A549 (cell line): ENCODE measurements at regions not wholly inside any gene's neighbourhood (a gene's known extent, or its start where the extent isn't known, plus 50 kb on each side); places are given as distances from the start of the nearest gene placed in this dataset.

ENCODE experiments used
- ATAC-seq, 2 experiments: fragments of 200-7000 bp in 1 of 2; fragments of >200 bp in 1 of 2; cut with Nextera tagmentation in 1 of 2; cut with Tn5 transposase in 1 of 2; 3 replicates each; pipeline versions ENCODE4 v1.8.0 to v1.9.1; 2018 to 2020; ENCODE audit warnings: mild to moderate bottlenecking in 1 of 2, moderate library complexity in 1 of 2
- CTCF ChIA-PET: fragments of 300-600 bp; sonication (Branson Sonifier 250); formaldehyde crosslinking; extraction: SDS; loops from one replicate; lab custom pipeline; 2021; ENCODE audit warnings: antibody characterized with exemption, inconsistent platforms; lab: Yijun Ruan, JAX
- POLR2A ChIA-PET: fragments of 350-600 bp; formaldehyde crosslinking; extraction: SDS; loops from one replicate; lab custom pipeline; 2021; ENCODE audit warnings: antibody characterized with exemption, inconsistent platforms; lab: Yijun Ruan, JAX
- DNase-seq, 2 experiments: peaks; one replicate each; pipeline versions ENCODE4 v3.0.0 to v3.0.0-alpha.2; 2011 to 2016; ENCODE audit warnings: low read depth in 1 of 2, low spot score in 1 of 2
- FAIRE-seq: peaks from 2 replicates; lab custom pipeline; 2011; peaks lifted over from hg19 to GRCh38; lab: Jason Lieb, UNC
- H3K27ac ChIP-seq, 2 experiments: fragments of >200 bp; sonication (Bioruptor Twin); formaldehyde crosslinking; 3 replicates each; pipeline ENCODE4 v1.5.1; 2016 to 2017
- H3K4me1 ChIP-seq: fragments of >200 bp; sonication (Bioruptor Twin); formaldehyde crosslinking; 3 replicates; pipeline ENCODE4 v1.6.1; 2016
- H3K4me2 ChIP-seq: fragments of >200 bp; sonication (Bioruptor Twin); formaldehyde crosslinking; 3 replicates; pipeline ENCODE4 v1.6.1; 2016
- H3K4me3 ChIP-seq: fragments of >200 bp; sonication (Bioruptor Twin); formaldehyde crosslinking; 3 replicates; pipeline ENCODE4 v1.5.1; 2016
- H3K9me3 ChIP-seq: fragments of >200 bp; sonication (Bioruptor Twin); formaldehyde crosslinking; 3 replicates; pipeline ENCODE4 v1.6.1; 2016
- CBX2 ChIP-seq: fragments of 200-600 bp; sonication (generic); IDR thresholded peaks from 2 replicates; pipeline ENCODE4 v1.6.1; 2016; ENCODE audit warnings: low read depth, mild to moderate bottlenecking, borderline replicate concordance
- CBX8 ChIP-seq: fragments of 200-600 bp; sonication (generic); IDR thresholded peaks from 2 replicates; pipeline ENCODE4 v1.6.1; 2016
- CHD2 ChIP-seq: fragments of 150-350 bp; IDR thresholded peaks from 2 replicates; pipeline ENCODE4 v1.6.1; 2014; ENCODE audit warnings: low read length; ENCODE audit not compliant: partially characterized antibody
- CHD4 ChIP-seq: fragments of 200-600 bp; sonication (generic); IDR thresholded peaks from 2 replicates; pipeline ENCODE4 v1.6.1; 2016; ENCODE audit warnings: antibody characterized with exemption, mild to moderate bottlenecking, borderline replicate concordance
- EHMT2 ChIP-seq: fragments of 200-600 bp; sonication (generic); IDR thresholded peaks from 2 replicates; pipeline ENCODE4 v1.6.1; 2016; ENCODE audit warnings: antibody characterized with exemption, low read depth, mild to moderate bottlenecking, moderate library complexity
- HDAC2 ChIP-seq: fragments of 200-600 bp; sonication (generic); IDR thresholded peaks from 2 replicates; pipeline ENCODE4 v1.6.1; 2016
- HEYL ChIP-seq: fragments of 250-450 bp; sonication (Bioruptor Pico); IDR thresholded peaks from 2 replicates; pipeline ENCODE4 v1.8.0; 2021; ENCODE audit warnings: mild to moderate bottlenecking, moderate library complexity
- HOXB13 ChIP-seq: fragments of 250-450 bp; sonication (Bioruptor Pico); IDR thresholded peaks from 2 replicates; pipeline ENCODE4 v1.5.0; 2020; ENCODE audit warnings: low read depth, mild to moderate bottlenecking, moderate library complexity
- JUN ChIP-seq, 2 experiments: fragments of >200 bp; sonication (Bioruptor Twin); formaldehyde crosslinking; IDR thresholded peaks; 2 replicates in 1 of 2; 3 replicates in 1 of 2; pipeline ENCODE4 v1.6.1; 2016 to 2017
- KDM1A ChIP-seq: fragments of 200-600 bp; sonication (generic); IDR thresholded peaks from 2 replicates; pipeline ENCODE4 v1.6.1; 2016; ENCODE audit warnings: low read depth, mild to moderate bottlenecking
- MAFK ChIP-seq: fragments of 450-650 bp; IDR thresholded peaks from 2 replicates; pipeline ENCODE4 v1.6.1; 2014; ENCODE audit not compliant: partially characterized antibody
- RAD21 ChIP-seq, 2 experiments: fragments of >200 bp in 1 of 2; sonication (Bioruptor Twin) in 1 of 2; formaldehyde crosslinking in 1 of 2; IDR thresholded peaks in 1 of 2; conservative IDR thresholded peaks in 1 of 2; 2 replicates in 1 of 2; 3 replicates in 1 of 2; pipeline ENCODE4 v1.6.1; 2012 to 2018; ENCODE audit warnings: inconsistent platforms in 1 of 2
- RCOR1 ChIP-seq: fragments of 150-350 bp; IDR thresholded peaks from 2 replicates; pipeline ENCODE4 v1.6.1; 2014; ENCODE audit warnings: antibody characterized with exemption, low read length, low read depth
- RFX5 ChIP-seq: fragments of 450-650 bp; IDR thresholded peaks from 2 replicates; pipeline ENCODE4 v1.7.1; 2014; ENCODE audit warnings: antibody characterized with exemption, mild to moderate bottlenecking, moderate library complexity
- TP53 ChIP-seq: fragments of 250-450 bp; sonication (Bioruptor Pico); IDR thresholded peaks from 2 replicates; pipeline ENCODE4 v1.5.0; 2021; ENCODE audit warnings: mild to moderate bottlenecking, moderate library complexity
- ZSCAN20 ChIP-seq: fragments of 250-450 bp; sonication (Bioruptor Pico); IDR thresholded peaks from 2 replicates; pipeline ENCODE4 v1.8.0; 2022; ENCODE audit warnings: mild to moderate bottlenecking, moderate library complexity
- WGBS: methylation state at CpG from one replicate; pipeline ENCODE4 v1.1.6; 2017; ENCODE audit errors: missing lambda C conversion rate; 5-methylcytosine and 5-hydroxymethylcytosine counted together
- TF ChIP-seq, protein P1 (sequence below): fragments of >200 bp; sonication (Bioruptor Twin); formaldehyde crosslinking; IDR thresholded peaks from 2 replicates; pipeline ENCODE4 v1.6.1; 2016
- TF ChIP-seq, protein P2 (sequence below): fragments of 250-450 bp; sonication (Bioruptor Pico); IDR thresholded peaks from 2 replicates; pipeline ENCODE4 v1.5.0; 2020; ENCODE audit warnings: low read depth, mild to moderate bottlenecking, moderate library complexity

DNA sequence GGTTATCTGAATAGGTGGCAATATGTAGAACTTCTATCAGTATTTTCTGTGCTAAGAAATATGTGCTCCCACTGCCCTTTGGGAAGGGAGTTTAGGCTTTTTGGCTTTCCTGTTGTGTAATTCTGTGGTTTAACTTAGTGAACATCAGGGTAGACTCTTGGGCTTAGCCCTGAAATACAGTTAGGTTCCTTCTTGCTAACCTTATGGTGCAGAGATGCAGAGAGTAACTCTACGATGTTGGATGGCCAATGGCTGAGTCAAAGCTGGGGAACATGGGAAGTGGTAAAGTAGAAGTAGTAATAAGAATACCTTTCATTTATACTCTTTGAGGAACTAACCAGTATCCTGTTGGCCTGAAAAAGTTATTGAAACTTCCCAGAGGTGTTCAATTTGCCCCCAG, 80.8 kb upstream of the IL12A start:
- Histone ChIP-seq H3K4me2 (no peak overlapping the region), H3K4me1 (no peaks in the 10 kb centered on the region), H3K4me3 (no peak overlapping the region), H3K9me3 (no peaks in the 10 kb centered on the region), H3K27ac (no peak overlapping the region)
- DNase-seq: no peak
- TF ChIP-seq CHD4: no peak
- no peak for FAIRE-seq
- no peak for ATAC-seq
- ChIA-PET POLR2A (no interaction called here), CTCF (interaction anchor here (1.6 to 3.7 kb wide), 3 partner anchors 16 to 98 kb away, joined by 4 to 19 read pairs (median 5); no protein-coding TSS in a partner anchor)
- WGBS: 88% methylated on average over 1 of the region's 1 CpG

DNA sequence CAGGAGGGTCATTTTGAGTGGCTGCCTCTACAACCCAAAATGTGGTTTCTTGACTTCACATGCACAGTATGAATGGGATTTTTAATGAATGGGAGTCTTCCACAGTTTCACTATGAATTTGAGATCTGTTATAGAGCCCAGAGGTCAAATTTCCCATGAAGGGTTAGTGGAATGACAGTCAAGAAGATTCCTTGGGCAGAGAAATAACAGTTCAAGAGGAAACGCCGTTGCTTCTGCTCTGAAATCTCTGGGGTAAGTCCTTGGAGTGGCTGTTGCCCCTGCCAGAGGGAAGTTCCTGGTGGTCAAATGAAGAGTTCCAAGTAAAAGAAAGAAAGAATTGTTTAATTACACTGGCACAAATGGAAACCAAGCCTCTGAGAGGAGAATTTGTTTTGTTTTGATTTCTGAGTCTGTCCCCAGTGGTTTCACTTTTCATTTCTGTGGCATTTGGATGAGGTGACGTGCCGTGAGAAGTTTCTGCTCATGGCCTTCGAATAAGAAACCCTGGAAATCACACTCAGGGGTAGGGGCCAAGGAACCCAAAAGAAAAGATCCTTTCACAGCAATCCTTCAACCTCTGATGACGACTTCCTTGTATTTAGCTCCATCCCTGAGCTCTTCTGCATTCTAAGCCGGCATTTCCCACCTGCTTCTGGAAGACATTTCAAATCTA, 77.5 kb upstream of the IL12A start:
- ChIA-PET POLR2A (no interaction called here), CTCF (no interaction called here)

DNA sequence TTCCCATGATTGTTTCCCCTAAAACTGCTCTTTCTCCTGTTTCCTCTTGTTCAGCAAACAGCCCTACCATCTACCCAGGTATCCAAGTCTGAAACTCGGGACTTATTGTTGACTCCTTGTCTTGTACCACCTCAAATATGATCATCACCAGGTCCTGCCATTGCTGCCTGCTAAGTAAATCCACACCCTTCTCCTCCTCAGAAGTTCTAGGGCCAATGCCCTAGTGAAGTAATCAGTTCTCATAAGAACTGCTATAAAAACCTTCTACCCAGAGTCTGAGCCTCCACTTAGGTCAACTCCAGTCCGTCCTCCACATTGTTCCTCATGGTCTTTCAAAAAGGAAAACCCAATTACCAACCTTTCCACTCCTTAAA, 77.0 kb upstream of the IL12A start:
- TF ChIP-seq EHMT2: no peak
- POLR2A ChIA-PET: no interaction called here

More for the DNA sequence above, 77.5 kb upstream of the IL12A start:
- no peak for DNase-seq
- Histone ChIP-seq H3K27ac (no peak overlapping the region), H3K4me3 (no peak overlapping the region), H3K4me2 (no peak overlapping the region), H3K4me1 (peaks cover 6% of the 10 kb centered on the region; the same call in 1 of the 3 replicates), H3K9me3 (no peaks in the 10 kb centered on the region)
- 80% methylated on average over 7 of the region's 7 CpGs for WGBS
- no peak for TF ChIP-seq CBX8
- TF ChIP-seq HDAC2: no peak
- TF ChIP-seq, protein P1, sequence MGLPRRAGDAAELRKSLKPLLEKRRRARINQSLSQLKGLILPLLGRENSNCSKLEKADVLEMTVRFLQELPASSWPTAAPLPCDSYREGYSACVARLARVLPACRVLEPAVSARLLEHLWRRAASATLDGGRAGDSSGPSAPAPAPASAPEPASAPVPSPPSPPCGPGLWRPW: no peak
- TF ChIP-seq, protein P2, sequence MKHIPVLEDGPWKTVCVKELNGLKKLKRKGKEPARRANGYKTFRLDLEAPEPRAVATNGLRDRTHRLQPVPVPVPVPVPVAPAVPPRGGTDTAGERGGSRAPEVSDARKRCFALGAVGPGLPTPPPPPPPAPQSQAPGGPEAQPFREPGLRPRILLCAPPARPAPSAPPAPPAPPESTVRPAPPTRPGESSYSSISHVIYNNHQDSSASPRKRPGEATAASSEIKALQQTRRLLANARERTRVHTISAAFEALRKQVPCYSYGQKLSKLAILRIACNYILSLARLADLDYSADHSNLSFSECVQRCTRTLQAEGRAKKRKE (CRISPR knock-in tag): no peak
- TF ChIP-seq CHD2: no peak
- no peak for TF ChIP-seq ZSCAN20 (CRISPR knock-in tag)
- TF ChIP-seq HEYL (CRISPR knock-in tag): no peak
- TF ChIP-seq JUN (IDR thresholded peaks at IDR 0.05): no peak
- TF ChIP-seq HOXB13: no peak
- no peak for ATAC-seq
- no peak for FAIRE-seq

DNA sequence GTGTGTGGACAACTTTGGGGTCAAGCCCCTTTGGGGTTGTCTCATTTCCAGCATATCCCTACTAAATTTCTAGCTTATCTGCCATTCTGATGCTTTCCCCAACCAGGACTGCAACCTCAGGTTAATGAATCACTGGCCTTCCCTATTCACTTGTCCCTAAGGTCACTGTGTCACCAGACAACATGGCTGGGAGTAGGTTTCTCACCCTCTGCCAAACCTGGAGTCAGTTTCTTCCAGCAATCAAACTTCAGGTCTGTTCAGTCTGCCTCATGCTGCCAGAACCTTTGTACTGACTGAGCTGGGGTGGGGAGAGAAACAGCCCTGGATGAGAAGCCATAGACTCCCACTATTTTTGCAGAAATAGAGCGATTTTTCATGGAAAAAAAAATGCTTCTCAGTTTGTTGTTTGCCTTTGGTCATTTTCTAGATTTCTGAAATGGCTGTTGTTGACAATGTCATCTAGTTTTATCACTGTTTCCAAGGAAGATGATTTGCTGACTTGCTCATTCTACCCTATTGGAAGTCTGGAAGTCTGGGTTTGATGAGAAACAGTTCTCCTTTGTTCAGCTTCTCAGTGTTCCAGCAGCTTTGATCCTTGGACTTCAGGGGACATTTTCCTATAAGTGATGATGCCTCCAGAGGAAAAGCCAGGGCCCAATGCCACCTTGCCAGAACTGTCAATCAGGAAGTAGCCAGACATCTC, 74.8 kb upstream of the IL12A start:
- no peaks in the 10 kb centered on the region for H3K9me3 ChIP-seq
- ChIA-PET POLR2A (no interaction called here), CTCF (interaction anchor here (0.6 to 1.6 kb wide), 5 partner anchors 10 to 152 kb away, joined by 3 read pairs; no protein-coding TSS in a partner anchor)
- peak; percentile 64 for TF ChIP-seq MAFK
- no peak for TF ChIP-seq CBX2
- H3K4me1 ChIP-seq: peaks cover 6% of the 10 kb centered on the region; the same call in 1 of the 3 replicates
- H3K4me2 ChIP-seq: no peak overlapping the region
- no peak overlapping the region for H3K27ac ChIP-seq
- H3K4me3 ChIP-seq: no peak overlapping the region
- FAIRE-seq: no peak
- no peak for DNase-seq
- ATAC-seq: no peak
- WGBS: 19% methylated on average over 1 of the region's 1 CpG

More for the DNA sequence above, 77.0 kb upstream of the IL12A start:
- FAIRE-seq: no peak
- Histone ChIP-seq H3K4me1 (peaks cover 6% of the 10 kb centered on the region; the same call in 1 of the 3 replicates), H3K4me2 (no peak overlapping the region), H3K4me3 (no peak overlapping the region), H3K9me3 (no peaks in the 10 kb centered on the region), H3K27ac (no peak overlapping the region)
- WGBS: 66% methylated on average over 2 of the region's 2 CpGs
- no peak for ATAC-seq
- CTCF ChIA-PET: interaction anchor here (0.7 kb wide), 1 partner anchor 77 kb away, joined by 4 read pairs; the partner anchor contains the start of gene IL12A
- DNase-seq: no peak

DNA sequence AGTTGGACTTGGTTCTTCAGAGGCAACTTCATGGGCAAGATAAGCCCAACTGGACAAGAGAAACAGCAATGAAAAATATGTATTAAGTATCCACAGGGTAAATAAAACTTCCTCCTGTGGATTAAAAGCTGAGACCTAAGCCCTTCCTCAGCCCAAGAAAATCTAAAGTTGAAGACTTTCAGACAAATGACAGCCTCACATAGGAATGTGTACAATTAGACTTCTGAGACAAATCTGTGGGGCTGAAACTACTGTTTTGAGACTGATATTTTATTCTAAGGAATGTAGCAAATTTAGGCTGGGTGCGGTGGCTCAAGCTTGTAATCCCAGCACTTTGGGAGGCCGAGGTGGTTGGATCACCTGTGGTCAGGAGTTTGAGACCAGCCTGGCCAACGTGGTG, 74.2 kb upstream of the IL12A start:
- peaks cover 6% of the 10 kb centered on the region; the same call in 1 of the 3 replicates for H3K4me1 ChIP-seq
- no peak overlapping the region for H3K4me3 ChIP-seq
- no peak for FAIRE-seq
- no peak for DNase-seq
- WGBS: 72% methylated on average over 3 of the region's 3 CpGs
- ATAC-seq: no peak
- H3K4me2 ChIP-seq: no peak overlapping the region
- POLR2A ChIA-PET: no interaction called here
- TF ChIP-seq HDAC2: no peak
- TF ChIP-seq RFX5: no peak
- TF ChIP-seq TP53 (CRISPR knock-in tag): no peak
- no peak for TF ChIP-seq RAD21 (conservative IDR thresholded peaks at IDR 0.05 in 1 of 2, IDR thresholded peaks at IDR 0.05 in 1 of 2)
- no peak for TF ChIP-seq KDM1A
- no peak for TF ChIP-seq RCOR1
- no peak overlapping the region for H3K27ac ChIP-seq
- CTCF ChIA-PET: interaction anchor here (0.6 to 1.4 kb wide), 6 partner anchors 13 to 153 kb away, joined by 3 to 7 read pairs (median 4); partner anchors contain the start of gene IL12A
- no peaks in the 10 kb centered on the region for H3K9me3 ChIP-seq
